ENCODE measurements at regions not wholly inside any gene's neighbourhood (a gene's known extent, or its start where the extent isn't known, plus 50 kb on each side); places are given as distances from the start of the nearest gene placed in this dataset.

DNA sequence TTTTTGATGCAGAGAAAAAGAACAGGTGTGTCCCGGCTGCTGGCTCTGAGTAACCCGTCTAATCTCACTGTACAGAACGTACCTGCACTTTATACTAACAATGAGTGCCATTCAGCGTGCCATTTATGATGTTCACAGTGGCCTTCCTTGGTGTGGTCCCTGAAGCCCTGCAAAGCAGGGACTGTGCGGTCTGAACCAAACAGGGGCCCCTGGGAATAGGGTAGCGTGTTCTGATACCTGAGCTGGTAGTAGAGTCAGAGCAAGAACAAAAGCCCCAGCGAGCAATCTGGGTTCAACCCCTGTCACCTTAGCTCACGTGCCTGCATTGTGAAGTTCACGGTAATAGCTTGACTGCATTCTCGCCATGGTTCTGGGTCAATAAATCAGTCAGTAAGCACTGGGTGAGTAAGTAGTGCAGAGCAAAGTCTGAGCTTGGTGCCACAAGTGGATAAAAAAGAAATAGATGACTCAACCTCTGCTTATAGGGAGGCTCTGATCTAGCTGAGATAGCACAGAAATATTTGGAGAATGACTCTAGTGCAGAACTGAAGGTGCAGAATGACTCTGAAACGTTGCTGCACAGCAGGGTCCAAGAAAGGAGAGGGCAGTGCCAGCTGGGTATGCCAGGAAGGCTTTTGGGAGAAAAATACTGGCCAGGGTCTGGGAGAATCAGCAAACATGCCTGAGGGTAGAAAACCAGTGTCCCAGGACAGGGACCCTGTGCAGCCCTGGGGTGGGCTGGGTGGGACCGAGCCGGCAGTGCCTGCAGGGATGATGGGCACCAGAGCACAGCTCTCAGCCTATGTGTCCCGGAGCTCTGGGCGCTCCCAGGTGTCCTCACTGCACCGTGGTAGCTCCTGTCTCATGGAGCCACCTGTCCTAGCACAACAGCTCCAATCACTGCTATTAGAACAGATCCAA lies 125.9 kb downstream of the RHOU start:
- H3K27ac ChIP-seq (ENCODE audit: low read depth, low read length) = no peak overlapping the region
- H3K36me3 ChIP-seq (ENCODE audit: control insufficient read depth, insufficient read depth, low read length) = no peaks in the 10 kb centered on the region
- no peak overlapping the region for H3K9ac ChIP-seq (ENCODE audit: low read length)
- no peak overlapping the region for H3K4me3 ChIP-seq (ENCODE audit: low read depth, low read length)
- no peaks in the 10 kb centered on the region for H3K27me3 ChIP-seq (ENCODE audit: control insufficient read depth, insufficient read depth, low read length)
- H3K9me3 ChIP-seq (ENCODE audit: control insufficient read depth, insufficient read depth, low read depth, low read length) = no peaks in the 10 kb centered on the region
- peaks cover 20% of the 10 kb centered on the region for H3K4me1 ChIP-seq (ENCODE audit: control insufficient read depth, insufficient read depth, low read length)

DNA sequence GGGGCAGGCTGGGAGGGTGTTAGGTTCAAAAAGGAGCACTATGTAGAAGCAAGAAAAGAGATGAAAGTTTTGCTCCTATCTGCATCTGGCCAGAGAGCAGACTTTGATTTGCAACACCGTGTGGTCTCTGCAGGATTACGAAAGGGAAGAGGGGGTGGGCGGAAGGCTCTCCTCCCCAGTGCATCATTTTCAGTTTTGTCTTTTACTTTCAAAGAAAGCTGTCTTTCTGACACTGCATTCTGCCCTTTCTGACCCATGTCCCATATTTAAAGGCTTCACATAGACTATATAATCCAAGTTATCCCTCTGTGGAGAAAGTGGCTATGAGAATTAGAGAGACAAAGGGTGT lies 126.5 kb downstream of the RHOU start:
- no peak overlapping the region for H3K9ac ChIP-seq (ENCODE audit: low read length)
- H3K4me1 ChIP-seq (ENCODE audit: control insufficient read depth, insufficient read depth, low read length) = peaks cover 26% of the 10 kb centered on the region
- H3K27ac ChIP-seq (ENCODE audit: low read depth, low read length) = no peak overlapping the region
- H3K9me3 ChIP-seq (ENCODE audit: control insufficient read depth, insufficient read depth, low read depth, low read length) = no peaks in the 10 kb centered on the region
- no peaks in the 10 kb centered on the region for H3K27me3 ChIP-seq (ENCODE audit: control insufficient read depth, insufficient read depth, low read length)
- H3K36me3 ChIP-seq (ENCODE audit: control insufficient read depth, insufficient read depth, low read length) = no peaks in the 10 kb centered on the region
- H3K4me3 ChIP-seq (ENCODE audit: low read depth, low read length) = no peak overlapping the region

DNA sequence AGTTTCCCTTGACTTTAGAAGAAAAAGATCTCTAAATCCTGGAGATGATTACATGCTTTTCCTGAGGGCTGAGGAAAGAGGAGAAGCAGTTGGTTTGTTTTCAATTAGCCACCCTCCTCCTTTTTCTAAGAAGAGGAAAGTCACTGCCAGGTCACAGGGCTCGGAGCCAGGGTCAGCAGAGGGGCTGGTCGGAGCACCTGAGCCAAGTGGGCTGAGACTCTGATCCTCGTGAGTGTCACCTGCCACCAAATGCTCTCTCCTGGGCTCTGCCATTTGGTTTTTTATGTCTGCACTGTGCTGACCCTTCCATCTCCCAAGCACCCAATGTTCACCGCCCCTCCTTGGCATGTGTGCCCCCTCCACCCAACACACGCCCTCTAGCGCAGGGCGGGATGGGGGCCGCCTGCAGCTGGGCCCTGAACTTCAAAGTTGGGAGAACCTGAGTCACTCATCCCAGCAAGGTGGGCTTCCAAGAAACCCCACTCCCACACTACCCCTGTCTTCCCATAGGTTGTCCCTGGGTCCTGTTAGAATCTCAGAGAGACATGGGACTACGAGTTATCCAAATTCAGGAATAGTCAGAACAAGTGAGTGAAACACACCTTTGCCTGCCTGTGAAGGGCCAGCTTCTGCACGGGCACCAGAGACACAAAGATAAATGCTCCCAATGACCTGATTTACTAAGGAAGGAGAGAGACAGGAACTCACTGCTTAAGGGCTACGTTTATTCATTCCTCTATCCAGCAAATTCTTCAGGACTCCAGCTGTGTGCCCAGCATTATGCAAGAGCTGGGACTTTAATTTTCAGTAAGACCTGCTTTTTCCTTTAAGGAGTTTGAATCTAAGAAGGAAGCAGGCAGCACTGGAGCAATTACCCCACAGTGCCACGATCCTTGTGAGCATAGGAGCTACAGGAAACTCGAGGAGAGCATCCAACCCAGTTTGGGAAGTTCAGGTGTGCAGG lies 127.5 kb downstream of the RHOU start:
- H3K9ac ChIP-seq (ENCODE audit: low read length) = no peak overlapping the region
- no peaks in the 10 kb centered on the region for H3K27me3 ChIP-seq (ENCODE audit: control insufficient read depth, insufficient read depth, low read length)
- H3K27ac ChIP-seq (ENCODE audit: low read depth, low read length) = no peak overlapping the region
- H3K36me3 ChIP-seq (ENCODE audit: control insufficient read depth, insufficient read depth, low read length) = no peaks in the 10 kb centered on the region
- no peak overlapping the region for H3K4me3 ChIP-seq (ENCODE audit: low read depth, low read length)
- peaks cover 29% of the 10 kb centered on the region for H3K4me1 ChIP-seq (ENCODE audit: control insufficient read depth, insufficient read depth, low read length)
- no peaks in the 10 kb centered on the region for H3K9me3 ChIP-seq (ENCODE audit: control insufficient read depth, insufficient read depth, low read depth, low read length)

DNA sequence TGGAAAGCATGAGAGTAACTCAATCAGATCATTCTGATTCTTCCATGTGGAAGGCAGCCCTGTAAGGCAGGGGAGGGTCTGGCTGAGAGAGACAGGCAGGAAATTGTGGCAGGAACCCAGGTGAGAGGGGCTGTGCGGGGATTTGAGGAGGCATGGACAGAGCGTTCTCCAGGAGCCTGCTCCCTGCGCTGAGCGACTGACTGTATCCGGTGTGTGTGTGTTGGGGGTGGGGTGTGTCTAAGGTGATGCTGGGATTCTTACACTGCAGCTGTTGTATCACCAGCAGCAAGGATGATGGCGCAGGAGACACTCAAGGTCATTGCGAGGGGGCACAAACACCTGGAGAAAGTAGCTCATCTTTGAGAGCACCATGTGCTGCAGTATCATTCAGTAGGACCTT lies 128.5 kb downstream of the RHOU start:
- Histone ChIP-seq H3K9ac (ENCODE audit: low read length) (no peak overlapping the region), H3K36me3 (ENCODE audit: control insufficient read depth, insufficient read depth, low read length) (no peaks in the 10 kb centered on the region), H3K27ac (ENCODE audit: low read depth, low read length) (no peak overlapping the region), H3K4me3 (ENCODE audit: low read depth, low read length) (no peak overlapping the region), H3K4me1 (ENCODE audit: control insufficient read depth, insufficient read depth, low read length) (peaks cover 29% of the 10 kb centered on the region), H3K9me3 (ENCODE audit: control insufficient read depth, insufficient read depth, low read depth, low read length) (no peaks in the 10 kb centered on the region), H3K27me3 (ENCODE audit: control insufficient read depth, insufficient read depth, low read length) (no peaks in the 10 kb centered on the region)

DNA sequence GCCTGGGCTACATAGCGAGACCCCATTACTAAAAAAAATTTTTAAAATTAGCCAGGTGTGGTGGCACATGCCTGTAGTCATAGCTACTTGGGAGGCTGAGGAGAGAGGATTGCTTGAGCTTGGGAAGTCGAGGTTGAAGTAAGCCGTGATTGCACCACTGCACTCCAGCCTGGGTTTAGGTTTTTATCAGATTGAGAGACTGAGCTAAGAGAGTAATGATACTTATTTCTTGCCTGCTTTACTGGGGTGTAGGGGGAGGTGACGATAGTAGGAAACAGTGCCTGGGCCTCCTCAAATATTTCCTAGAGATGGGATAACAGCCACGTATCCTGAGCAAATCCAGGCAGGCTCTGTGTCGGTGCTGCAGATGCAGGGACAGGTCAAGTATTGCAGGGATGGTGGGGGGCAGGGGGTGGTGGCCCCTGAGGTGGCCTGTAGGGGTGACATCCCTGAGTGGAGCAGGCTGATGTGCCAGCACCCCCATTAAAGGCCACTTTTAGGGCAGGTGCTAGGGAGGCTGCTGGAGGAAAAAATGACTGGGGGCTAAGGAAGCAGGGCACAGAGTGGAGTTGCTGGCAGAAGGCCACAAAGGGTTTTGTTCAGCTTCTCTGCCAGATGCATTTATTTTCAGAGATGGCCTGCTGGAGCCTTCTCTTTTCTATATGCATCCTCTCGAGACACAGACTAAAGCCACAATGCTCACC lies 130.5 kb downstream of the RHOU start:
- H3K9me3 ChIP-seq (ENCODE audit: control insufficient read depth, insufficient read depth, low read depth, low read length) = no peaks in the 10 kb centered on the region
- no peaks in the 10 kb centered on the region for H3K36me3 ChIP-seq (ENCODE audit: control insufficient read depth, insufficient read depth, low read length)
- no peak overlapping the region for H3K9ac ChIP-seq (ENCODE audit: low read length)

DNA sequence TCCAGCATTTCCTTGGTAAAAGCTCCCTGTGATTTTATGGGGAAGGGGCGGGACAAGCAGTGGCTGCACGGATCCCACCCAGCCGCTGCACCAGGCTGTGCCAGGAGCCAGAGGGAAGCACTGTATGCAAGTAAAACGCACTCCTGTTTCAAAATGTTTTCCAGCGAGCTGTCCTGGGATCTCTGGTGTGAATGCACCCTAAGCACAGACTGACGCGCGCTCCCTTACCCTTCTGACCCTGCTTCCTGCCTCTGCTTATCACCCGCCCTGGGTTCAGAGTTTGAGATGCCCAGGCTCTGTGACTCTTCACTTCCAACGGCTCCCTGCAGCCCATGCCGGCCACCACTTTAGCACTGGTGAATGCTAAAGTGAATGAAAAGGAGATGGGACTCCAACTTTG lies 131.2 kb downstream of the RHOU start:
- peaks cover 29% of the 10 kb centered on the region for H3K4me1 ChIP-seq (ENCODE audit: control insufficient read depth, insufficient read depth, low read length)

More for the DNA sequence above, 130.5 kb downstream of the RHOU start:
- H3K4me1 ChIP-seq (ENCODE audit: control insufficient read depth, insufficient read depth, low read length) = peaks cover 29% of the 10 kb centered on the region
- H3K27ac ChIP-seq (ENCODE audit: low read depth, low read length) = no peak overlapping the region
- H3K27me3 ChIP-seq (ENCODE audit: control insufficient read depth, insufficient read depth, low read length) = no peaks in the 10 kb centered on the region
- no peak overlapping the region for H3K4me3 ChIP-seq (ENCODE audit: low read depth, low read length)

DNA sequence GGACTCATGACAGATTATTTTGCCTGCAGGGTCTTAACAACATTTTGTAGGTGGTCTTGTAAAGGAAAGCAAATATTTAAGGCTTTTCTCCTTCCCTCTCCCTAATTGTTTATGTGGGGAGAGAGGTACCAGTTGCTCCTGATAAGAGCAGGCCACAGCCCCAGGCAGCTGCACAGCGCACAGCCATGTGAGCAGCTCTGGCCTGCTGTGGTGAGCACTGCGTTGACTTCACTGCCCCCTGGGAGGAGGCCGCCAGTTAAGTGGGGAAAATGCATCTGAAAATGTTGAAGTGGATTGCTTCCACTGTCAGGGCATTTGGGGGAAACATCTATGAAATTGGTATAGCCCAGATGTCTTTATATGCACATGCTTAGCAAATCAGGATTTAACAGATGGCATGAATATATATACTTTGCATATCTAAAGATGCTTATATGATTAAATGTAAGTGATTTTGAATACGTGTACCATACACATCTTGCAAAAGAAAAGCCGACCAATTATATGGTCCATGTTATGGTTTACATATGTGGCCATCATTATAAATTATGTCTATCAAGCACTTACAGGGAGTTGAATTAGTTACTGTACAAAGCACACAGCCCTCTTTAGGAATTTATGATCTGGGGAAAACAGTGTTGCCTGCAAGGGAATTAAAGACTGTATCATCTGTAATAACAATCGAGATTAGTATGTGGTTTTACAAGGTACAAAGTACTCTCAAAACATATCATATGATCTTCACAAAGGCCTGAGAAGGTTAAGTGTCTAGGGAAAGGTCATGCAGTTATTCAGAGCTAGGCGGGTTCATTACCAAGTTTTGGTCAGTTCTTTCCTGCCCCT lies 132.1 kb downstream of the RHOU start:
- Histone ChIP-seq H3K9me3 (ENCODE audit: control insufficient read depth, insufficient read depth, low read depth, low read length) (no peaks in the 10 kb centered on the region), H3K27ac (ENCODE audit: low read depth, low read length) (no peak overlapping the region), H3K4me1 (ENCODE audit: control insufficient read depth, insufficient read depth, low read length) (peaks cover 29% of the 10 kb centered on the region), H3K4me3 (ENCODE audit: low read depth, low read length) (no peak overlapping the region), H3K36me3 (ENCODE audit: control insufficient read depth, insufficient read depth, low read length) (no peaks in the 10 kb centered on the region), H3K27me3 (ENCODE audit: control insufficient read depth, insufficient read depth, low read length) (no peaks in the 10 kb centered on the region), H3K9ac (ENCODE audit: low read length) (no peak overlapping the region)

More for the DNA sequence above, 131.2 kb downstream of the RHOU start:
- no peak overlapping the region for H3K9ac ChIP-seq (ENCODE audit: low read length)
- H3K27me3 ChIP-seq (ENCODE audit: control insufficient read depth, insufficient read depth, low read length) = no peaks in the 10 kb centered on the region
- H3K4me3 ChIP-seq (ENCODE audit: low read depth, low read length) = no peak overlapping the region
- H3K27ac ChIP-seq (ENCODE audit: low read depth, low read length) = no peak overlapping the region
- no peaks in the 10 kb centered on the region for H3K36me3 ChIP-seq (ENCODE audit: control insufficient read depth, insufficient read depth, low read length)
- H3K9me3 ChIP-seq (ENCODE audit: control insufficient read depth, insufficient read depth, low read depth, low read length) = no peaks in the 10 kb centered on the region

DNA sequence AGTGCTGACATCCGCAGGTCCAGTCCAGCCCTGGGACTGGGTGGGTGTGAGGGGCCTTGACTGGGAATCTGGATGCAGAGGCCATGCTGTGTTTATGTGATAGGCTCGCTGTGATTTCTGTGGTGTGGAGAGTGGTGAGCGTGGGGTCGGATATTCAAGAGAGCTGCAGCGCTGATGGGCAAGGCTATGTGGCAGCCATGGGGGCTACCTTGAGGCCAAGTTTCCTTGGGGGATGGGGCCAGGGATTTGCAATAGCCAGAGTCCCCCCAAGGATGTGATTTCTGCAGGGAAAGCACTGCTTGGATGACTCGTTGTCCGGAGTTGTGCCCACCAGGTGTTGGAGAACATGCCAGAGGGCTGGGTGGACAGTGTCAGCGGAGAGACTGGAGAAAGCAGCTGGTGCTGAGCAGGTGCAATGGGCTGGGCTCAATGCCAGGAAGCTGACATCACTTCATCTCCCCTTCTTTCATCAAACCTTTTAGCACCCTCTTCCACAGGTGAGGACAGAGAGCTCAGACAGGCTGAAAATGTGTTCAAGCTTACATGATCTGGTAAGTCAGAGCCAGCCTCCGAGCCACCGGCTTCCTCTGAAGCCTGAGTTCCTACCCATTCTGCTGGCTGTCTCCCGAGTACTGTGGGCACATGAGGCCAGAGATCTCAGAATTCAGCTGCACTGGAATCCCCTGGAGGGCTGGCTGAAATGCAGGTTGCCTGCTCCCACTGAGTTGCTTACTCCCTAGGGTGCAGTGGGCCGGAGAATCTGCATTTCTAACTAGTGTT lies 132.9 kb downstream of the RHOU start:
- no peak overlapping the region for H3K4me3 ChIP-seq (ENCODE audit: low read depth, low read length)
- no peaks in the 10 kb centered on the region for H3K36me3 ChIP-seq (ENCODE audit: control insufficient read depth, insufficient read depth, low read length)
- H3K27ac ChIP-seq (ENCODE audit: low read depth, low read length) = no peak overlapping the region
- no peaks in the 10 kb centered on the region for H3K9me3 ChIP-seq (ENCODE audit: control insufficient read depth, insufficient read depth, low read depth, low read length)
- H3K9ac ChIP-seq (ENCODE audit: low read length) = no peak overlapping the region
- H3K4me1 ChIP-seq (ENCODE audit: control insufficient read depth, insufficient read depth, low read length) = peaks cover 25% of the 10 kb centered on the region
- no peaks in the 10 kb centered on the region for H3K27me3 ChIP-seq (ENCODE audit: control insufficient read depth, insufficient read depth, low read length)

DNA sequence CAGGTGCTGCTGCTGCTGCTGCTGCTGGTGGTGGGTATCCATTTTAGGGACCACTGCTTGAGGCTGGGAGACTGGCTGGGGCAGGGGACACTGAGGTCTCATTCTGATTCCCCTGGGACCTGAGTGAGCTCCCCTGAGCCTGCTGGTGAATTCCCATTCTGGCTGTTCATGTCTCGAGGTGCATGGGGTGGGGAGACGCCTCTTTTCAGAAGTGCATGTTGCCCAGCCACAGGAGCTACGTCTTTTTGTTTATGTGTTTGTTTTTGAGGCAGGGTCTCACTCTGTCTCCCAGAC lies 133.4 kb downstream of the RHOU start:
- no peak overlapping the region for H3K27ac ChIP-seq (ENCODE audit: low read depth, low read length)
- H3K36me3 ChIP-seq (ENCODE audit: control insufficient read depth, insufficient read depth, low read length) = no peaks in the 10 kb centered on the region
- no peak overlapping the region for H3K9ac ChIP-seq (ENCODE audit: low read length)
- no peaks in the 10 kb centered on the region for H3K9me3 ChIP-seq (ENCODE audit: control insufficient read depth, insufficient read depth, low read depth, low read length)
- H3K4me3 ChIP-seq (ENCODE audit: low read depth, low read length) = no peak overlapping the region
- no peaks in the 10 kb centered on the region for H3K27me3 ChIP-seq (ENCODE audit: control insufficient read depth, insufficient read depth, low read length)
- H3K4me1 ChIP-seq (ENCODE audit: control insufficient read depth, insufficient read depth, low read length) = peaks cover 20% of the 10 kb centered on the region

Data from HUES6 (cell line).